ENCODE measurements at regions not wholly inside any gene's neighbourhood (a gene's known extent, or its start where the extent isn't known, plus 50 kb on each side); places are given as distances from the start of the nearest gene placed in this dataset.

DNA sequence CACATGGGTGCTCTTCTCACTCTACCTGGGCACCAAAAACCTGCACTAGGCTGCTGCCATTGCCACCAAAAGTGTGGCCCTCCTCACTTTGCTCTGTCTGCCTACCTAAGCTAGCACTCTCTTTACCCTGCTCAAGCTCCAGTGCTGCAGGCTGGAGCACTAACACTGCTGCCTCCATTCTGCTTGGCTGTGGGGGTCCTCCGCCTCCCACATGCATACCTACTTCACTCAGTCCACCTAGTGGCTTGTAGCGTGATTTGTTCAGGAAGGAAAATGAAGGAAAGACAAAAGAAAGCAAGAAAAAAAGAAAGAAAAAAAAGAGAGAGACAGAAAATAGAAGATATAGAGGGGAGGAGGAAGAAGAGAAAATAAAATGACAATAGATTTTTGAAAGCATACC, 1339.4 kb upstream of the CHAC2 start:
- Mint-ChIP-seq H3K9me3 (ENCODE audit: low read depth) (peaks cover 2% of the 10 kb centered on the region), H3K36me3 (ENCODE audit: insufficient read depth) (no peaks in the 10 kb centered on the region), H3K27me3 (no peaks in the 10 kb centered on the region), H3K27ac (no peak overlapping the region), H3K4me1 (ENCODE audit: low read depth) (peaks cover 10% of the 10 kb centered on the region), H3K4me3 (ENCODE audit: low read depth) (no peak overlapping the region)
- TF ChIP-seq, protein P1, sequence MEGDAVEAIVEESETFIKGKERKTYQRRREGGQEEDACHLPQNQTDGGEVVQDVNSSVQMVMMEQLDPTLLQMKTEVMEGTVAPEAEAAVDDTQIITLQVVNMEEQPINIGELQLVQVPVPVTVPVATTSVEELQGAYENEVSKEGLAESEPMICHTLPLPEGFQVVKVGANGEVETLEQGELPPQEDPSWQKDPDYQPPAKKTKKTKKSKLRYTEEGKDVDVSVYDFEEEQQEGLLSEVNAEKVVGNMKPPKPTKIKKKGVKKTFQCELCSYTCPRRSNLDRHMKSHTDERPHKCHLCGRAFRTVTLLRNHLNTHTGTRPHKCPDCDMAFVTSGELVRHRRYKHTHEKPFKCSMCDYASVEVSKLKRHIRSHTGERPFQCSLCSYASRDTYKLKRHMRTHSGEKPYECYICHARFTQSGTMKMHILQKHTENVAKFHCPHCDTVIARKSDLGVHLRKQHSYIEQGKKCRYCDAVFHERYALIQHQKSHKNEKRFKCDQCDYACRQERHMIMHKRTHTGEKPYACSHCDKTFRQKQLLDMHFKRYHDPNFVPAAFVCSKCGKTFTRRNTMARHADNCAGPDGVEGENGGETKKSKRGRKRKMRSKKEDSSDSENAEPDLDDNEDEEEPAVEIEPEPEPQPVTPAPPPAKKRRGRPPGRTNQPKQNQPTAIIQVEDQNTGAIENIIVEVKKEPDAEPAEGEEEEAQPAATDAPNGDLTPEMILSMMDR (IDR thresholded peaks at IDR 0.05; ENCODE audit: unreplicated experiment): peak; percentile 16
- DNase-seq (ENCODE audit: low spot score, unreplicated experiment): no peak

DNA sequence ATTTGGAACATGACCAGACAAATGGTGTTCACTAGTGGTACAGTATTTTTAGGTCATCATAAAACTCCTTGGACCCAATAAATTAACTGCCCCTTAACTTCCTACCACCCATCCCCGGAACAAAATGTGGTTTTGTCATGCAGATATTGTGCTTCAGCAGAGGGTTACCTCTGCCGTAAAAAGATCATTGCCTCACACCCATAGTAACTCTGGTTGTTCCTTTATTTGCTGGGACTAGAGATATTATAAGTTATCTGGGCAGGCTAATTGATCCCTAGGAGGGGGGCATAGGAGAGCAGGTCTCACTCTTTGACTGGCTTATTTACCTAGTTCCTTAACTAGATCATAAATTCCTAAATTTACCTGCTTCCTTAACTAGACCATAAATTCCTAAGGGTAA, 1343.9 kb upstream of the CHAC2 start:
- Mint-ChIP-seq H3K27me3 (no peaks in the 10 kb centered on the region), H3K4me3 (ENCODE audit: low read depth) (no peak overlapping the region)

DNA sequence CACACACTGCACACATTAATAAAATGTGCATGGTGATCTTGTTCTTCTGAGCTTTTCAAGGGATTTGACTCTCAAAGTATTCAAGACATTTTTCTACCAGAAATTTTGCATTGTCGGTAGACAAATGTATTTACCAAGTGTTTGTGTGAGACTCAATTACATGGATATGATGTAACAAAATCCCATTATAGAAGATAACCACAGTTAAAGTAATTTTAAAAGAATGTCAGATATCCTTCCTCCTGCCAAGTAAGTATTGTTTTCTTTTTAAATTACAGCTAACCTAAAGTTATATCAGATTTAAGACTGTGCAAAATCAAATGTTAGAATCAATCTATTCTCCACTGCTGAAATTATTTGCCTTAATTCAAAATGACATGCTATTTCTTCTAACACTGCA, 1344.5 kb upstream of the CHAC2 start:
- Mint-ChIP-seq H3K36me3 (ENCODE audit: insufficient read depth) (no peaks in the 10 kb centered on the region), H3K9me3 (ENCODE audit: low read depth) (peaks cover 8% of the 10 kb centered on the region), H3K4me3 (ENCODE audit: low read depth) (no peak overlapping the region), H3K4me1 (ENCODE audit: low read depth) (peaks cover 9% of the 10 kb centered on the region), H3K27ac (no peak overlapping the region), H3K27me3 (no peaks in the 10 kb centered on the region)
- TF ChIP-seq, protein P1 (IDR thresholded peaks at IDR 0.05; ENCODE audit: unreplicated experiment): no peak
- DNase-seq (ENCODE audit: low spot score, unreplicated experiment): no peak

More for the DNA sequence above, 1343.9 kb upstream of the CHAC2 start:
- Mint-ChIP-seq H3K36me3 (ENCODE audit: insufficient read depth) (no peaks in the 10 kb centered on the region), H3K4me1 (ENCODE audit: low read depth) (peaks cover 11% of the 10 kb centered on the region), H3K9me3 (ENCODE audit: low read depth) (peaks cover 8% of the 10 kb centered on the region), H3K27ac (no peak overlapping the region)
- TF ChIP-seq, protein P1 (IDR thresholded peaks at IDR 0.05; ENCODE audit: unreplicated experiment): no peak
- DNase-seq (ENCODE audit: low spot score, unreplicated experiment): no peak

DNA sequence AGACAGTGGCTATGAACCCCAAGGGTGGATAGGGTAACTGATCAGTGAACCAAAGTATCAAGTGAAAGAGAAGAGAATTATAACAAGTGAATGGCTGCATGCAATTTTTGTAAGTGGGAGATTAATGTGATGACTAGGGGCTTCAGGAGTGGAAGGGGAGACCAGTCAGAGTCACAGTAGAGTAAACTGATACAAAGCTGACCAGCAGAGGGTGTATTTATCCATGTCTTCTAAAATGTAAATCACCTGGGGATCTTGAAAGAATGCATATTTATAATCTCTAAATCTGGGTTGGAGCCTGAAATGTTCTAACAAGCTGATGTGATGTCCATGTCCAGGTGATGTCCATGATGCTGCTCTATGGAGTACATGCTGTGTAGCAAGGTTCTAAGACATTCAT, 1351.3 kb upstream of the CHAC2 start:
- peaks cover 8% of the 10 kb centered on the region for H3K9me3 Mint-ChIP-seq (ENCODE audit: low read depth)
- no peak overlapping the region for H3K4me3 Mint-ChIP-seq (ENCODE audit: low read depth)
- H3K4me1 Mint-ChIP-seq (ENCODE audit: low read depth): peaks cover 18% of the 10 kb centered on the region
- DNase-seq (ENCODE audit: low spot score, unreplicated experiment): no peak
- H3K36me3 Mint-ChIP-seq (ENCODE audit: insufficient read depth): no peaks in the 10 kb centered on the region
- TF ChIP-seq, protein P1 (IDR thresholded peaks at IDR 0.05; ENCODE audit: unreplicated experiment): peak; percentile 42
- H3K27me3 Mint-ChIP-seq: no peaks in the 10 kb centered on the region
- H3K27ac Mint-ChIP-seq: no peak overlapping the region

DNA sequence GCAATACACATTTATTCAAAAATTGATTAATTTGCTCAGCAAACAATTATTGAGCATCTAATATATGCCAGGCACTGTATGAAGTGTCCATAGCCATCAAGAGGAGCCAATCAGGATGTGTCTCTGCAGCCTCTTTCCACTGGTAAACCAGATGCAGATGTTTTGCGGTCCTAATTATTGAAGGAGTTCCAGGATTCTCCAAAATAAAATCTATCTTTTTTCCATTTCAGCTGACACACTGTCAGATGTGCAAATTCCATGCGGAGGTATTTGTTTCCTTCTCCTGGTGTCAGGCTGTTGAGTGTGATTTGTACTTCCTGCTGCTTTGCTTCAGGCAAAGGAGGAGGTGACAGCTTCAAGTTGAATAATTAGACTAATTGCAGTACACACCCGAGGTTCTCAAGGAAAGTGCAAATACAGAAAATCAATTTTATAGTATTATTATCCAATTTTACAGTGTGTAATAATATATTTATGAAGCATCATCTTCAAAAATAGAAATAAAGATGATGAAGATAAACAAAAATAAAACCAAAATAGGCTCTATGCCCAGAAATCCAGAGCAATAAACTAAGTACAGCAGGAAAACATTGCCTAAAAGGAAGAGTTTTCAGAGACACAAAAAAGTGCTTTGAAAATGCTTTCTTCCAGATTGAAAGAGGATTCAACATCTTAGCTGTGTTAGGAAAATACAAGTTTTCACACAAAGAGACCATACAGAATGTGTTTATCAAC, 1352.9 kb upstream of the CHAC2 start:
- Mint-ChIP-seq H3K4me3 (ENCODE audit: low read depth) (no peak overlapping the region), H3K9me3 (ENCODE audit: low read depth) (peaks cover 7% of the 10 kb centered on the region), H3K36me3 (ENCODE audit: insufficient read depth) (no peaks in the 10 kb centered on the region), H3K4me1 (ENCODE audit: low read depth) (peaks cover 20% of the 10 kb centered on the region), H3K27me3 (no peaks in the 10 kb centered on the region), H3K27ac (no peak overlapping the region)
- TF ChIP-seq, protein P1 (IDR thresholded peaks at IDR 0.05; ENCODE audit: unreplicated experiment): no peak
- no peak for DNase-seq (ENCODE audit: low spot score, unreplicated experiment)

Data from progenitor cell of endocrine pancreas (in vitro differentiated cells).